Glutamatergic neuron (in vitro differentiated cells): ENCODE measurements at regions not wholly inside any gene's neighbourhood (a gene's known extent, or its start where the extent isn't known, plus 50 kb on each side); places are given as distances from the start of the nearest gene placed in this dataset.

Experiments
- DNase-seq: peaks from one replicate; pipeline ENCODE4 v3.0.0; 2022
- H3K27ac Mint-ChIP-seq: one replicate; pipeline ENCODE4 v1.8.0; 2020; ENCODE audit warnings: mild to moderate bottlenecking, mixed read lengths, inconsistent platforms; ENCODE audit not compliant: unreplicated experiment
- H3K27me3 Mint-ChIP-seq: one replicate; pipeline ENCODE4 v1.8.0; 2020; ENCODE audit warnings: mild to moderate bottlenecking, moderate library complexity, mixed read lengths, inconsistent platforms; ENCODE audit not compliant: unreplicated experiment
- H3K36me3 Mint-ChIP-seq: one replicate; pipeline ENCODE4 v1.8.0; 2020; ENCODE audit warnings: mild to moderate bottlenecking, mixed read lengths, inconsistent platforms; ENCODE audit not compliant: unreplicated experiment
- H3K4me1 Mint-ChIP-seq: one replicate; pipeline ENCODE4 v1.8.0; 2020; ENCODE audit warnings: mild to moderate bottlenecking, low read depth, mixed read lengths, inconsistent platforms; ENCODE audit not compliant: unreplicated experiment
- H3K4me3 Mint-ChIP-seq: one replicate; pipeline ENCODE4 v1.8.0; 2020; ENCODE audit warnings: mild to moderate bottlenecking, mixed read lengths, inconsistent platforms; ENCODE audit not compliant: unreplicated experiment
- H3K9me3 Mint-ChIP-seq: one replicate; pipeline ENCODE4 v1.8.0; 2020; ENCODE audit warnings: mild to moderate bottlenecking, moderate library complexity, mixed read lengths, inconsistent platforms; ENCODE audit not compliant: unreplicated experiment
- CTCF ChIP-seq: fragments of 200-600 bp; sonication (generic); IDR thresholded peaks from one replicate; pipeline ENCODE4 v1.5.0; 2021; ENCODE audit not compliant: partially characterized antibody, unreplicated experiment

DNA sequence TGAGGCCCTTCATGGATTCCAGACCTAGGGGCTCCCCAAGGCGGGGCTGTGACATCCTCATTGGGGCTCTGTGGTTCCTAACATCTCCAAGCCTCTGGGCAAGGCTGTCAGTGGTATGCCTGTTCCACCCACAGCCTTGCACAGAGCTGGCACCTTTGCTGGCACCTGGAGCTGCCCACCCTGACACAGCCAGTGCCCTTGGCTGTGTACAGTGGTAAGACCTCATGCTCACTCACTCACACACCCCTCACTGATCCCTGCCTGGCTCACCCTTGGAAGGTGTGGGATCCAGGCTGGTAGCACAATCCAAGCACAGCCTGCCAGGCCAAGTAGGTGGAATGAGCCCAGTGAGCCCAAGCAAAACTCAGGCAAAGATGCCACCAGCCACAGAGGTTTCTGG lies 200.4 kb upstream of the PCDH15 start:
- Mint-ChIP-seq H3K4me1 (no peaks in the 10 kb centered on the region), H3K9me3 (peaks cover 1% of the 10 kb centered on the region)
- no peak for TF ChIP-seq CTCF

GRCh38 chr10:54993148-54993547 lies 192.1 kb upstream of the PCDH15 start:
- TF ChIP-seq CTCF, result no peak

More for the DNA sequence above, 200.4 kb upstream of the PCDH15 start:
- H3K27ac Mint-ChIP-seq, result no peak overlapping the region
- H3K4me3 Mint-ChIP-seq, result no peak overlapping the region
- H3K27me3 Mint-ChIP-seq, result no peaks in the 10 kb centered on the region
- H3K36me3 Mint-ChIP-seq, result peaks cover 6% of the 10 kb centered on the region
- DNase-seq, result no peak

GRCh38 chr10:54985732-54986131 lies 184.7 kb upstream of the PCDH15 start:
- Mint-ChIP-seq H3K27me3 (no peaks in the 10 kb centered on the region), H3K4me3 (no peak overlapping the region), H3K36me3 (peaks cover 14% of the 10 kb centered on the region), H3K4me1 (no peaks in the 10 kb centered on the region), H3K9me3 (peaks cover 3% of the 10 kb centered on the region), H3K27ac (no peak overlapping the region)
- TF ChIP-seq CTCF, result peak; percentile 66
- DNase-seq, result no peak

More at GRCh38 chr10:54993148-54993547, 192.1 kb upstream of the PCDH15 start:
- no peaks in the 10 kb centered on the region for H3K27me3 Mint-ChIP-seq
- H3K36me3 Mint-ChIP-seq, result peaks cover 12% of the 10 kb centered on the region
- H3K9me3 Mint-ChIP-seq, result peaks cover 1% of the 10 kb centered on the region
- no peaks in the 10 kb centered on the region for H3K4me1 Mint-ChIP-seq
- no peak overlapping the region for H3K27ac Mint-ChIP-seq
- DNase-seq, result no peak
- no peak overlapping the region for H3K4me3 Mint-ChIP-seq

DNA sequence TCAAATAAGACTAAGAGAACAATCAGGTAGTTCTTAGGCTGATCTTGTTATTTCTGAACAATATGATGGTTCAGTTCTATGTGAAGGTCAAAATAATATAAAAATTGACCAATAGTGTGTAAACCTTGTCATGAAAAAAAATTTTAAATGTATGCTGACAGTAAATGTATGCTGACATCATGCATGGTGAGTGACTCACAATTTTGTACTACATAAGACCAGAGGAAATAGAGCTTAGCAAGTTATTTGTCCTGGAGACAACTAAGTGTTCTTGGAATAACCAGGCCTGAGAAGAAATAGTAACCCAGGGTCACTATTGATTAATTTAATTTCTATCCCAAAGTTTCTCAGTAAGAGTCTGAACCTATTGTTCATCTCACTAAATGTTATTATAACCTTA lies 182.2 kb upstream of the PCDH15 start:
- Mint-ChIP-seq H3K4me1 (no peaks in the 10 kb centered on the region), H3K27me3 (no peaks in the 10 kb centered on the region)

More for the DNA sequence above, 182.2 kb upstream of the PCDH15 start:
- Mint-ChIP-seq H3K27ac (no peak overlapping the region), H3K4me3 (no peak overlapping the region), H3K9me3 (peaks cover 1% of the 10 kb centered on the region), H3K36me3 (peaks cover 3% of the 10 kb centered on the region)
- TF ChIP-seq CTCF, result no peak
- no peak for DNase-seq
